GM12878 (cell line): ENCODE measurements at regions not wholly inside any gene's neighbourhood (a gene's known extent, or its start where the extent isn't known, plus 50 kb on each side); places are given as distances from the start of the nearest gene placed in this dataset.

Experiments
- ATAC-seq: fragments of 200-7000 bp; cut with Tn5 transposase; 3 replicates; pipeline ENCODE4 v1.9.1; 2020; ENCODE audit warnings: mild to moderate bottlenecking, moderate library complexity
- BruUV-seq: library from RNA; stranded (reverse); fragments of 400-500 nt; replicated peaks from 2 replicates; lab custom pipeline; 2021; lab: Mats Ljungman, UMichigan
- CTCF ChIA-PET: fragments of 300-600 bp; sonication (Branson Sonifier 250); formaldehyde crosslinking; extraction: SDS; loops from one replicate; lab custom pipeline; 2021; ENCODE audit warnings: inconsistent platforms; lab: Yijun Ruan, JAX
- POLR2A ChIA-PET: fragments of 350-600 bp; formaldehyde crosslinking; extraction: SDS; loops from one replicate; lab custom pipeline; 2021; ENCODE audit warnings: inconsistent platforms; lab: Charles Lee
- RAD21 ChIA-PET: fragments of 300-600 bp; sonication (Branson Sonifier 250); formaldehyde crosslinking; loops from one replicate; lab custom pipeline; 2023; ENCODE audit warnings: antibody characterized with exemption; ENCODE audit not compliant: unreplicated experiment; lab: Charles Lee
- SMC1A ChIA-PET: fragments of 300-600 bp; sonication (Branson Sonifier 250); formaldehyde crosslinking; loops from one replicate; lab custom pipeline; 2023; ENCODE audit not compliant: unreplicated experiment, uncharacterized antibody; lab: Charles Lee
- DNase-seq: peaks from one replicate; pipeline ENCODE4 v3.0.0-alpha.2; 2011; ENCODE audit warnings: low read depth, low spot score
- FAIRE-seq: peaks from 3 replicates; lab custom pipeline; 2011; peaks lifted over from hg19 to GRCh38; lab: Jason Lieb, UNC
- H2AFZ ChIP-seq: 2 replicates; pipeline ENCODE4 v1.6.0; 2011; ENCODE audit warnings: low read depth, low read length, control low read depth; ENCODE audit not compliant: control insufficient read depth
- H3K27ac ChIP-seq: 2 replicates; pipeline ENCODE4 v1.5.1; 2011; ENCODE audit warnings: control low read depth; ENCODE audit not compliant: control insufficient read depth, insufficient read depth
- H3K27me3 ChIP-seq, 2 experiments: replicated peaks in 1 of 2; 2 replicates each; pipeline versions ENCODE4 v1.6.0 to v1.6.1; 2011; ENCODE audit warnings: low read length in 1 of 2; ENCODE audit not compliant: control insufficient read depth in 2 of 2, insufficient read depth in 2 of 2
- H3K36me3 ChIP-seq, 2 experiments: 2 replicates each; pipeline ENCODE4 v1.5.1; 2011; ENCODE audit warnings: low read length in 1 of 2; ENCODE audit not compliant: control insufficient read depth in 2 of 2, insufficient read depth in 2 of 2
- H3K4me1 ChIP-seq: 2 replicates; pipeline ENCODE4 v1.6.1; 2011; ENCODE audit warnings: mild to moderate bottlenecking, low read length, moderate library complexity, mixed read lengths; ENCODE audit not compliant: control insufficient read depth, insufficient read depth
- H3K4me2 ChIP-seq: 2 replicates; pipeline ENCODE4 v1.6.0; 2011; ENCODE audit warnings: control low read depth; ENCODE audit not compliant: control insufficient read depth, insufficient read depth
- H3K4me3 ChIP-seq: fragments of 200-600 bp; sonication (generic); 2 replicates; pipeline ENCODE4 v1.5.1; 2016
- H3K79me2 ChIP-seq: 2 replicates; pipeline ENCODE4 v1.6.0; 2011; ENCODE audit warnings: low read length; ENCODE audit not compliant: control insufficient read depth, insufficient read depth
- H3K9ac ChIP-seq: 2 replicates; pipeline ENCODE4 v1.8.0; 2011; ENCODE audit warnings: low read length, control low read depth, mixed read lengths; ENCODE audit not compliant: control insufficient read depth, insufficient read depth
- H3K9me3 ChIP-seq: replicated peaks from 3 replicates; pipeline ENCODE4 v1.5.1; 2011; ENCODE audit warnings: mild to moderate bottlenecking, low read length; ENCODE audit not compliant: control insufficient read depth, insufficient read depth
- H4K20me1 ChIP-seq: 2 replicates; pipeline ENCODE4 v1.6.0; 2011; ENCODE audit not compliant: control insufficient read depth, insufficient read depth
- ATF7 ChIP-seq: fragments of 450-650 bp; IDR thresholded peaks from 2 replicates; pipeline ENCODE4 v1.6.1; 2016; ENCODE audit warnings: low read depth, mild to moderate bottlenecking
- BCL11A ChIP-seq: IDR thresholded peaks from 2 replicates; pipeline ENCODE4 v1.6.1; 2011; ENCODE audit warnings: low read depth, low read length
- BHLHE40 ChIP-seq, 2 experiments: fragments of 450-650 bp in 1 of 2; IDR thresholded peaks; 2 replicates each; pipeline ENCODE4 v1.6.1; 2011 to 2017; ENCODE audit warnings: low read depth in 2 of 2, borderline replicate concordance in 1 of 2, improper control_type of control experiment in 1 of 2, low read length in 1 of 2, mild to moderate bottlenecking in 1 of 2
- DPF2 ChIP-seq: fragments of 450-650 bp; IDR thresholded peaks from 2 replicates; pipeline ENCODE4 v1.6.1; 2017; ENCODE audit warnings: mild to moderate bottlenecking
- EED ChIP-seq: sonication (generic); IDR thresholded peaks from 2 replicates; pipeline ENCODE4 v1.6.1; 2016; ENCODE audit warnings: antibody characterized with exemption, low read depth
- GABPA ChIP-seq: IDR thresholded peaks from 2 replicates; pipeline ENCODE4 v1.6.1; 2014; ENCODE audit warnings: antibody characterized with exemption, low read depth, mild to moderate bottlenecking, inconsistent platforms
- IKZF1 ChIP-seq: fragments of 450-650 bp; conservative IDR thresholded peaks from 2 replicates; pipeline ENCODE4 v1.6.1; 2017; ENCODE audit warnings: antibody characterized with exemption, mild to moderate bottlenecking
- IKZF2 ChIP-seq, 2 experiments: fragments of 450-650 bp; IDR thresholded peaks; 2 replicates each; pipeline ENCODE4 v1.6.1; 2017; ENCODE audit warnings: mild to moderate bottlenecking in 2 of 2, moderate library complexity in 2 of 2
- MEF2B ChIP-seq: fragments of 450-650 bp; IDR thresholded peaks from 2 replicates; pipeline ENCODE4 v1.6.1; 2018; ENCODE audit warnings: mild to moderate bottlenecking, moderate library complexity; ENCODE audit not compliant: partially characterized antibody, poor library complexity, severe bottlenecking
- MTA2 ChIP-seq: fragments of 450-650 bp; IDR thresholded peaks from 2 replicates; pipeline ENCODE4 v1.6.1; 2016; ENCODE audit warnings: low read depth, mild to moderate bottlenecking, moderate library complexity
- NBN ChIP-seq: fragments of 450-650 bp; IDR thresholded peaks from 2 replicates; pipeline ENCODE4 v1.6.1; 2016
- NR2F1 ChIP-seq: fragments of 450-650 bp; conservative IDR thresholded peaks from 2 replicates; pipeline ENCODE4 v1.6.1; 2017; ENCODE audit warnings: mild to moderate bottlenecking
- NRF1 ChIP-seq: conservative IDR thresholded peaks from 2 replicates; pipeline ENCODE4 v1.6.1; 2011; ENCODE audit warnings: mild to moderate bottlenecking, low read depth, low read length, improper control_type of control experiment
- POU2F2 ChIP-seq: IDR thresholded peaks from 3 replicates; pipeline ENCODE4 v1.6.1; 2011; ENCODE audit warnings: low read depth, mild to moderate bottlenecking, low read length, borderline replicate concordance
- RUNX3 ChIP-seq: IDR thresholded peaks from 2 replicates; pipeline ENCODE4 v1.6.1; 2012; ENCODE audit warnings: low read length, inconsistent platforms
- SREBF2 ChIP-seq: IDR thresholded peaks from 2 replicates; pipeline ENCODE4 v1.6.1; 2012; ENCODE audit warnings: mild to moderate bottlenecking, low read length
- SUPT20H ChIP-seq: IDR thresholded peaks from 2 replicates; pipeline ENCODE4 v1.6.1; 2011; ENCODE audit warnings: low read depth, mild to moderate bottlenecking, low read length, moderate library complexity, borderline replicate concordance; ENCODE audit not compliant: control insufficient read depth
- TBL1XR1 ChIP-seq: IDR thresholded peaks from 2 replicates; pipeline ENCODE4 v1.6.1; 2012; ENCODE audit warnings: low read depth, low read length, improper control_type of control experiment
- ZNF622 ChIP-seq: fragments of 450-650 bp; IDR thresholded peaks from 2 replicates; pipeline ENCODE4 v1.6.1; 2017; ENCODE audit warnings: mild to moderate bottlenecking, inconsistent platforms
- WGBS: methylation state at CpG from one replicate; pipeline ENCODE4 v1.1.6; 2016; ENCODE audit warnings: low lambda C conversion rate; ENCODE audit not compliant: insufficient replicate concordance, insufficient coverage; ENCODE audit errors: missing lambda C conversion rate; 5-methylcytosine and 5-hydroxymethylcytosine counted together
- in situ Hi-C: fragments of 300-500 bp; cut with MboI; formaldehyde crosslinking; loops from 9 replicates; pipeline ENCODE4 v1.14.3; 2018; ENCODE audit warnings: mixed read lengths
- intact Hi-C: fragments of 100-400 bp; cut with micrococcal nuclease; formaldehyde crosslinking; loops from one replicate; pipeline ENCODE4 v1.14.2; 2022; ENCODE audit not compliant: unreplicated experiment
- TF ChIP-seq, protein P1 (sequence below): fragments of 450-650 bp; IDR thresholded peaks from 2 replicates; pipeline ENCODE4 v1.6.1; 2017; ENCODE audit warnings: mild to moderate bottlenecking, low read depth, inconsistent platforms; ENCODE audit not compliant: poor library complexity, severe bottlenecking

GRCh38 chr7:55304018-55304762, 60.9 kb upstream of the LANCL2 start (continued):
- TF ChIP-seq, protein P1, sequence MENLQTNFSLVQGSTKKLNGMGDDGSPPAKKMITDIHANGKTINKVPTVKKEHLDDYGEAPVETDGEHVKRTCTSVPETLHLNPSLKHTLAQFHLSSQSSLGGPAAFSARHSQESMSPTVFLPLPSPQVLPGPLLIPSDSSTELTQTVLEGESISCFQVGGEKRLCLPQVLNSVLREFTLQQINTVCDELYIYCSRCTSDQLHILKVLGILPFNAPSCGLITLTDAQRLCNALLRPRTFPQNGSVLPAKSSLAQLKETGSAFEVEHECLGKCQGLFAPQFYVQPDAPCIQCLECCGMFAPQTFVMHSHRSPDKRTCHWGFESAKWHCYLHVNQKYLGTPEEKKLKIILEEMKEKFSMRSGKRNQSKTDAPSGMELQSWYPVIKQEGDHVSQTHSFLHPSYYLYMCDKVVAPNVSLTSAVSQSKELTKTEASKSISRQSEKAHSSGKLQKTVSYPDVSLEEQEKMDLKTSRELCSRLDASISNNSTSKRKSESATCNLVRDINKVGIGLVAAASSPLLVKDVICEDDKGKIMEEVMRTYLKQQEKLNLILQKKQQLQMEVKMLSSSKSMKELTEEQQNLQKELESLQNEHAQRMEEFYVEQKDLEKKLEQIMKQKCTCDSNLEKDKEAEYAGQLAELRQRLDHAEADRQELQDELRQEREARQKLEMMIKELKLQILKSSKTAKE = no peak
- TF ChIP-seq POU2F2 (peak; percentile 77; the same call in 1 of the 3 replicates), SUPT20H (no peak), TBL1XR1 (no peak), ZNF622 (no peak), IKZF1 (peak; percentile 40; the same call in 1 of the 2 replicates), GABPA (no peak), DPF2 (0 out of 2 replicates have a peak, but pooled peaks have one; percentile 26), EED (no peak), ATF7 (peak; percentile 43; the same call in 1 of the 2 replicates)

DNA sequence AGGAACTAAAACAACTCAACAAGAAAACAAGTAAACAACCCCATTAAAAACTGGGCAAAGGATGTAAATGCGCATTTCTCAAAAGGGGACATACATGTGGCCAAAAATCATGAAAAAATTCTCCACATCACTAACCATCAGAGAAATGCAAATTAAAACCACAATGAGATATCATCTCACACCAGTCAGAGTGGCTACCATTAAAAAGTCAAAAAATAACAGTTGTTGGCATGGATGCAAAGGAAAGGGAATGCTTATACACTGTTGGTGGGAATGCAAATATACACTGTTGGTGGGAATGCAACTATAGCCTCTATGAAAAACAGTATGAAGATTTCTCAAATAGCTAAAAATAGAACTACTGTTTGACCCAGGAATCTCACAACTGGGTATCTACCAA, 60.0 kb upstream of the LANCL2 start:
- intact Hi-C loops = loop anchor here (5.0 to 10.0 kb wide), 2 partner anchors 660 to 757 kb away; partner anchors contain the start of genes NIPSNAP2 and SUMF2
- no peak overlapping the region for H3K4me2 ChIP-seq
- ChIA-PET RAD21 (interaction anchor here (1.6 to 2.3 kb wide), 2 partner anchors 24 to 59 kb away, joined by 3 to 10 read pairs; no protein-coding TSS in a partner anchor), POLR2A (no interaction called here), SMC1A (interaction anchor here (1.7 to 6.1 kb wide), 4 partner anchors 18 to 236 kb away, joined by 4 to 68 read pairs (median 58); no protein-coding TSS in a partner anchor), CTCF (interaction anchor here (2.6 to 6.1 kb wide), 3 partner anchors 17 to 110 kb away, joined by 13 to 74 read pairs (median 40); no protein-coding TSS in a partner anchor)
- no TSS peak for BruUV-seq
- H2AFZ ChIP-seq = no peak overlapping the region
- TF ChIP-seq NBN (0 out of 2 replicates have a peak, but pooled peaks have one; percentile 6), ATF7 (peak; percentile 30; the same call in 1 of the 2 replicates), IKZF1 (peak; percentile 29; the same call in 1 of the 2 replicates), BHLHE40 (IDR thresholded peaks at IDR 0.05; ENCODE audit: borderline replicate concordance in 1 of 2, low read depth in 2 of 2, low read length in 1 of 2) (peak in 1 of 2 experiments; percentile 8; a peak in 1 of 4 replicates), MTA2 (peak; percentile 49; the same call in 1 of the 2 replicates), BCL11A (0 out of 2 replicates have a peak, but pooled peaks have one; percentile 4), MEF2B (no peak), NR2F1 (no peak), SREBF2 (no peak), RUNX3 (peak; percentile 73), DPF2 (0 out of 2 replicates have a peak, but pooled peaks have one; percentile 34), IKZF2 (IDR thresholded peaks at IDR 0.05) (peak in 1 of 2 experiments; percentile 58; a peak in 2 of 4 replicates), NRF1 (no peak), POU2F2 (peak; percentile 52; the same call in 1 of the 3 replicates)
- peak; percentile 18 for FAIRE-seq
- no peaks in the 10 kb centered on the region for H4K20me1 ChIP-seq
- DNase-seq = no peak
- H3K4me1 ChIP-seq = peaks cover 51% of the 10 kb centered on the region
- WGBS = 0% methylated on average over 1 of the region's 1 CpG
- ATAC-seq = peak; percentile 8
- no peaks in the 10 kb centered on the region for H3K36me3 ChIP-seq
- H3K27me3 ChIP-seq = no peaks in the 10 kb centered on the region
- in situ Hi-C loops = no loop called here
- no peaks in the 10 kb centered on the region; the same call in 2 of the 3 replicates for H3K9me3 ChIP-seq
- H3K79me2 ChIP-seq = no peaks in the 10 kb centered on the region
- no peak overlapping the region for H3K9ac ChIP-seq
- no peak overlapping the region for H3K4me3 ChIP-seq
- H3K27ac ChIP-seq = no peak overlapping the region
